HUES48 (cell line): ENCODE measurements at regions not wholly inside any gene's neighbourhood (a gene's known extent, or its start where the extent isn't known, plus 50 kb on each side); places are given as distances from the start of the nearest gene placed in this dataset.
A peak's percentile ranks its signal among the peaks of the same experiment; 100 is the strongest.
"Not testable (repeated sequence)": the region's sequence is repeated elsewhere in the genome, so short reads cannot be mapped to it uniquely, and the experiment has no call there.

Experiments
- H3K27ac ChIP-seq: one replicate; pipeline ENCODE4 v1.7.0; 2013; ENCODE audit warnings: low read depth, low read length, inconsistent platforms
- H3K27me3 ChIP-seq: 2 replicates; pipeline ENCODE4 v1.6.1; 2013; ENCODE audit warnings: mild to moderate bottlenecking, low read length; ENCODE audit not compliant: control insufficient read depth, insufficient read depth
- H3K36me3 ChIP-seq: 2 replicates; pipeline ENCODE4 v1.6.1; 2013; ENCODE audit warnings: low read length; ENCODE audit not compliant: control insufficient read depth, insufficient read depth
- H3K4me1 ChIP-seq: 2 replicates; pipeline ENCODE4 v1.6.1; 2013; ENCODE audit warnings: mild to moderate bottlenecking, low read length; ENCODE audit not compliant: control insufficient read depth, insufficient read depth
- H3K4me3 ChIP-seq: 2 replicates; pipeline ENCODE4 v1.5.1; 2013; ENCODE audit warnings: mild to moderate bottlenecking, low read depth, low read length
- H3K9ac ChIP-seq: 2 replicates; pipeline ENCODE4 v1.6.1; 2013; ENCODE audit warnings: mild to moderate bottlenecking, low read depth, low read length, moderate library complexity
- H3K9me3 ChIP-seq: 2 replicates; pipeline ENCODE4 v1.6.1; 2013; ENCODE audit warnings: low read length; ENCODE audit not compliant: control insufficient read depth, insufficient read depth

DNA sequence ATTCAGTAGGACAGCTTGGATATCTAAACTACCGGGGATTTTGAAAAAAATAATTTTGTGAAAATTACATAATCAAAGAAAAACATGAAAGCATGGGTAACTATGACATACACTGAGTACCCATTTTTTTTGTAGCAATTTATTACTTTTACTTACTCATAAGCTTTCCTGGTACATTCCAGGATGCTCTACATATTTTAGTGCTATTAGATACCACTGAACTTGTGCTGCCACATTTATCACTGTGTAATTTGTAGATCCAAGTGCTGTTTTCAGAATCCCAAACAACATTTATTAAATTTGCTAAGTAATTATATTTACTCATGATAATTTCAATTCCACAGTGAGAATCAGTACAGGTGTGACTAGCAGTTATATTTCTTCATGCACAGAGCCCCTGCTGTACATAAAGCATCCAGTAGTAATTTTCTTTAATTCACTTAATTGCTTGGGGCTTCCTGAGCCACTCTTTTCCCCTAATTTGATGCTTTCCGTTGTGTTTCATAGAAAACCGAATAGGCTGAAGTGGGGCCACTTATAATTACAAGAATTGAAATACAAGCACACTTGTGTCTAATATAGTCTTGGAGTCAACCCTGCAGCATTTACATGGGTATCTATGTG lies 2254.4 kb downstream of the ARAP2 start:
- Histone ChIP-seq H3K27ac (no peak overlapping the region), H3K9me3 (no peaks in the 10 kb centered on the region), H3K36me3 (no peaks in the 10 kb centered on the region), H3K4me1 (no peaks in the 10 kb centered on the region), H3K4me3 (no peak overlapping the region), H3K9ac (no peak overlapping the region), H3K27me3 (no peaks in the 10 kb centered on the region)

DNA sequence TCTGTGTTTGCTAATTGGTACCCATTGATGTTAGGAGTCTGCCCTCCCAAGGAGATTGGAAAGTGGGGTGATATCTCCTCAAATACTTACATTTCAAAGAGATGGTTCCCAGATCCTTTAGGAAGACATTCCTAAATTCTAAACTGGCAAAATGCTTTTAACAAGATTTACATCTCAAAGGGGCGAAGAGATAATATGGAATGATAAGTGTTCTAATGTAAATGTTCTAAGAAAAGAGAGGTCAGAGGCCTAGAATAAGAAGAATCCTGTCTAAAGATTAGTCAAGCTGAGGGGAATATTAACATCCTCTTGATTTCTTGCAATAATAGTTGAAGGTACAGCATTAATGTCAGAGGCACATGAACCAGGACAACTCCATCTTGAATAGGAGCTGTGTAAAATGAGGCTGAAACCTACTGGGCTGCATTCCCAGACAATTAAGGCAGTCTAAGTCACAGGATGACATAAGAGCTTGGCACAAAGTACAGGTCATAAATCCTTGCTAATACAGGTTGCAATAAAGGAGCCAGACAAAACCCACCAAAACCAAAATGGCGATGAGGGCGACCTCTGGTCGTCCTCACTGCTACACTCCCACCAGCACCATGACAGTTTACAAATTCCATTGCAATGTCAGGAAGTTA lies 2248.1 kb downstream of the ARAP2 start:
- Histone ChIP-seq H3K9ac (no peak overlapping the region), H3K9me3 (no peaks in the 10 kb centered on the region), H3K27ac (no peak overlapping the region), H3K4me1 (peaks cover 29% of the 10 kb centered on the region), H3K36me3 (no peaks in the 10 kb centered on the region), H3K4me3 (no peak overlapping the region), H3K27me3 (no peaks in the 10 kb centered on the region)

DNA sequence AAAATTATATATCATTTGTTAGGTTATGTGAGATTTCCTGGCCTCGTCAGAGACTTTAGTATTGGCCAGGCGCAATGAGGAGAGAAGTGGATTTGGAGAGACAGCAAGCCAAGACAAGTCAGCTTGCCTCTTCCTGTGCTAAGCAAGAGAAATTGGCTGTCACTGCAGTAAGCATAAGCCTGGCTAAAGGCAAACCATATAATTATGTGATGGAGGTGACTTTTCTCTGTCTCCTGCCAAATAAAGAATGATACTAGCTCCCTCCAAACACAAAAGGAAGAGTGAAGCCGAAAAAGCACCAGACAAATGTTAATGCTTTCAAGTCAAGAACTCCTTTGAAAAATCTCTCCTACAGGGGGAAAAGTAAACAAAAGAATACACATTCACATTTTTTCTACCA lies 2246.0 kb downstream of the ARAP2 start:
- Histone ChIP-seq H3K9ac (no peak overlapping the region), H3K9me3 (no peaks in the 10 kb centered on the region), H3K27ac (peak overlapping the region; percentile 63), H3K36me3 (no peaks in the 10 kb centered on the region), H3K4me3 (peak overlapping the region; percentile 35; the same call in 1 of the 2 replicates), H3K4me1 (peaks cover 29% of the 10 kb centered on the region), H3K27me3 (no peaks in the 10 kb centered on the region)

GRCh38 chr4:34000356-34000755 lies 2244.0 kb downstream of the ARAP2 start:
- no peak overlapping the region for H3K4me3 ChIP-seq
- H3K27me3 ChIP-seq: no peaks in the 10 kb centered on the region
- no peak overlapping the region for H3K9ac ChIP-seq
- no peaks in the 10 kb centered on the region for H3K9me3 ChIP-seq
- no peak overlapping the region for H3K27ac ChIP-seq
- H3K4me1 ChIP-seq: peaks cover 29% of the 10 kb centered on the region
- no peaks in the 10 kb centered on the region for H3K36me3 ChIP-seq

DNA sequence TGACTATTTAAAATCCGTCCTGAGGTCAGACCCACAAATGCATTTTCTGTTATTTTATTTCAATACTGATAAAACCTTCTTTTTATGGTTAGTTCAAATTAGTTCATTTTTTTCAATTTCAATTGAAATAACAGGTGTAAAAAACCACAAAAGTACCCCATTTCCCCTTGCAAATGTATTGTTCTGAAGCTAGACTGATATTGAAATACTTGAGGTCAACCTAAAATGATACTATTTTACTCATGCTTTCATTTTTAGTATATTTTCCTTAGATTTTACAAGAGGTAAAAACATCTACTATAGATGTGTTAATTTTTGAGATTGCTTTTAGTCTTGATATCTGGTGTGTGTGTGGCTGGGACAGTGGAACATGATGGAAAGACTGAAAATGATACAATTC lies 2237.8 kb downstream of the ARAP2 start:
- H3K27ac ChIP-seq, H3K9me3 ChIP-seq: not testable (repeated sequence)

GRCh38 chr4:34009951-34010350 lies 2234.4 kb downstream of the ARAP2 start:
- Histone ChIP-seq H3K4me3 (no peak overlapping the region), H3K9ac (no peak overlapping the region), H3K27me3 (no peaks in the 10 kb centered on the region), H3K36me3 (no peaks in the 10 kb centered on the region), H3K27ac (no peak overlapping the region), H3K9me3 (no peaks in the 10 kb centered on the region), H3K4me1 (no peaks in the 10 kb centered on the region)

More for the DNA sequence above, 2237.8 kb downstream of the ARAP2 start:
- H3K9ac ChIP-seq, H3K36me3 ChIP-seq, H3K27me3 ChIP-seq, H3K4me1 ChIP-seq, H3K4me3 ChIP-seq: not testable (repeated sequence)

DNA sequence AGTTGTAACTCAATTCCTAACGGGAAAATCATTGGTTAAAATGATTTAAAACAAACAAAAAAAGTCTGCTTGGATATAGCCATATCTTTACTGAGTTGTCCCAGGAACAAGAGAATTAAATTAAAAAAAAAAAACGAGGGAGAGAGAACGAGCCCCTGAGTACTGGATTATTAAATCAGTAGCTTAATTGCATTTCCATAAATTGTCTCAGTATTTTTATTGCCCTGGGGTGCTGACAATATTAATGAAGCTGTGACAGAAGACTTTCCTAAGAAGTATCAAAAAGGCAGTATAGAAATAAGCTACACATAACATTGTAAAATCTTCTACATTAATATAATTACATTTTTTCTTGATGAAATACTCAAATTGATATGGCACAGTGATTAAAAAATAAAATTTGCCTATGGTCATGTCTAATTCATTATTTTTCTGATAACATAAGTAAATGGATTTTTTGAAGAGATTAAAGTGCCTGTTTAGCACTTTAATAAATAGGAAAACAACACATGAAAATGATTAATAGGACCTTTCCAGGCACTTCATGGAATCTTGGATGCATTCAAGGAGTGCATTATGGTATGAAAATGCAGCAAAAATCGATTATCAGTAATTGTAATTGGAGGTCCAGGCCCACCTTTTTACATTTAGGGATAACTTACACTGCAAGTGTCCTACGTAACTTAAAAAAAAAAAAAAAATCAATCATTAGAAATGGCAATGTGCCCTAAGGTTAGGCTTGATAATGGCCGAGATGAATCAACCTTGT lies 2233.4 kb downstream of the ARAP2 start:
- Histone ChIP-seq H3K36me3 (no peaks in the 10 kb centered on the region), H3K27ac (no peak overlapping the region), H3K9me3 (no peaks in the 10 kb centered on the region), H3K9ac (no peak overlapping the region), H3K4me3 (no peak overlapping the region), H3K4me1 (no peaks in the 10 kb centered on the region), H3K27me3 (no peaks in the 10 kb centered on the region)

GRCh38 chr4:34035225-34035624 lies 2209.1 kb downstream of the ARAP2 start:
- Histone ChIP-seq H3K9ac (no peak overlapping the region), H3K9me3 (no peaks in the 10 kb centered on the region)

DNA sequence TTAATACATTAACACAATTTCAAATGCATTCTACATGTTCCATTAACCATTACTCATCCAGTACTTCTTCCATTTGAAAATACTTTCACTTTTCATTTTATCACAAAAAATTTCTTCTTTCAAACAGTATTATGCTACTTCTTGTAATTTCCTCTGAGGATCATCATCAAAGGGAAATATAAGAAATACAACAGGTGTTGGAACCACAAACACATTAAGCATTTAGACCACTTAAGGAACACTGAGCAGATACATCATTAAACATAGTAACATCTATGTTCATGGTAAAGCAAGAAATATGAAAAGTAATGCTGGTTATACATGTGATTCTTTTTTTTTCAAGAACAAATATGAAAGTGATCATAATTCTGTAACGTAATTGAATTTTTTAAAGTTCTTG lies 2207.0 kb downstream of the ARAP2 start:
- H3K9ac ChIP-seq: no peak overlapping the region

More at GRCh38 chr4:34035225-34035624, 2209.1 kb downstream of the ARAP2 start:
- Histone ChIP-seq H3K36me3 (no peaks in the 10 kb centered on the region), H3K27ac (no peak overlapping the region), H3K27me3 (no peaks in the 10 kb centered on the region), H3K4me3 (no peak overlapping the region), H3K4me1 (no peaks in the 10 kb centered on the region)

DNA sequence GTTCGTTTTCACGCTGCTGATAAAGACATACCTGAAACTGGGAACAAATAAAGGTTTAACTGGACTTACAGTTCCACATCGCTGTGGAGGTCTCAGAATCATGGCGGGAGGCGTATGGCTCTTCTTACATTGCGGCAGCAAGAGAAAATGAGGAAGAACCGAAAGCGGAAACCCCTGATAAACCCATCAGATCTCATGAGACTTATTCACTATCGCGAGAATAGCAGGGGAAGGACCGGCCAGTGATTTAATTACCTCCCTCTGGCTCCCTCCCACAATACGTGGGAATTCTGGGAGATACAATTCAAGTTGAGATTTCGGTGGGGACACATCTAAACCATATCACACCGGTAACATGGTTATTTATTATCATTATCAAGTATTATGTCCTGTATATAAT lies 2204.5 kb downstream of the ARAP2 start:
- no peak overlapping the region for H3K4me3 ChIP-seq

More for the DNA sequence above, 2207.0 kb downstream of the ARAP2 start:
- Histone ChIP-seq H3K4me1 (no peaks in the 10 kb centered on the region), H3K27me3 (no peaks in the 10 kb centered on the region), H3K36me3 (no peaks in the 10 kb centered on the region), H3K27ac (no peak overlapping the region), H3K9me3 (no peaks in the 10 kb centered on the region), H3K4me3 (no peak overlapping the region)

GRCh38 chr4:34043131-34043530 lies 2201.2 kb downstream of the ARAP2 start:
- no peaks in the 10 kb centered on the region for H3K4me1 ChIP-seq
- H3K9me3 ChIP-seq: no peaks in the 10 kb centered on the region
- no peak overlapping the region for H3K4me3 ChIP-seq
- H3K27me3 ChIP-seq: no peaks in the 10 kb centered on the region
- no peak overlapping the region for H3K27ac ChIP-seq
- H3K36me3 ChIP-seq: no peaks in the 10 kb centered on the region
- no peak overlapping the region for H3K9ac ChIP-seq

More for the DNA sequence above, 2204.5 kb downstream of the ARAP2 start:
- H3K9me3 ChIP-seq: no peaks in the 10 kb centered on the region
- no peak overlapping the region for H3K27ac ChIP-seq
- H3K9ac ChIP-seq: no peak overlapping the region
- H3K27me3 ChIP-seq: no peaks in the 10 kb centered on the region
- no peaks in the 10 kb centered on the region for H3K36me3 ChIP-seq
- no peaks in the 10 kb centered on the region for H3K4me1 ChIP-seq
